ENCODE measurements at regions not wholly inside any gene's neighbourhood (a gene's known extent, or its start where the extent isn't known, plus 50 kb on each side); places are given as distances from the start of the nearest gene placed in this dataset.

DNA sequence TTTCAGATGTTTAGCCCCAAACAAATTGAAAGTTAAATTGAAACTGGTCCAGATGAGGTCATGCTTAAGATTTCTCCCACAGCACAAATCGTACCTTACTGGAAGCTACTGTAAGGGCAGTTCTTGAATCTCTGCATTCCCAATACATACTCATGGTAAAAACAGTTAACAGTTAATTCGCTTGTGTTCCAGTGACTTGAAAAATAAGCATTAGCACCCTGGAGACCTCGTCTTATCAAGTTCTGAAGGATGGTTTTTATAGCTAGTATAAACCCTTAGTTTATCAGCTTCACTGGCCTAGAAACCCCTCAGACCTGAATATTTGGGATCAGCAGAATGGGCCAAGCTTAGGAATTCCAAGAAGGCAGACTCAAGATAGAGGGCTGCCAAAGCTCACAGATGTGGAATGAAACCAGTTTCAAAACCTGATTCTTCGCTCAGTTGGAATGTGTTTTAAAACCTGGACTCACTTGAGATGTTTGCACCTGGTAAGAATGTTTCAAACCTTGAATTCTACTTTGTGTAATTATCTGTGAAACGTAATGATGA lies 103.6 kb downstream of the C9orf152 start:
- TF ChIP-seq, protein P1, sequence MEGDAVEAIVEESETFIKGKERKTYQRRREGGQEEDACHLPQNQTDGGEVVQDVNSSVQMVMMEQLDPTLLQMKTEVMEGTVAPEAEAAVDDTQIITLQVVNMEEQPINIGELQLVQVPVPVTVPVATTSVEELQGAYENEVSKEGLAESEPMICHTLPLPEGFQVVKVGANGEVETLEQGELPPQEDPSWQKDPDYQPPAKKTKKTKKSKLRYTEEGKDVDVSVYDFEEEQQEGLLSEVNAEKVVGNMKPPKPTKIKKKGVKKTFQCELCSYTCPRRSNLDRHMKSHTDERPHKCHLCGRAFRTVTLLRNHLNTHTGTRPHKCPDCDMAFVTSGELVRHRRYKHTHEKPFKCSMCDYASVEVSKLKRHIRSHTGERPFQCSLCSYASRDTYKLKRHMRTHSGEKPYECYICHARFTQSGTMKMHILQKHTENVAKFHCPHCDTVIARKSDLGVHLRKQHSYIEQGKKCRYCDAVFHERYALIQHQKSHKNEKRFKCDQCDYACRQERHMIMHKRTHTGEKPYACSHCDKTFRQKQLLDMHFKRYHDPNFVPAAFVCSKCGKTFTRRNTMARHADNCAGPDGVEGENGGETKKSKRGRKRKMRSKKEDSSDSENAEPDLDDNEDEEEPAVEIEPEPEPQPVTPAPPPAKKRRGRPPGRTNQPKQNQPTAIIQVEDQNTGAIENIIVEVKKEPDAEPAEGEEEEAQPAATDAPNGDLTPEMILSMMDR (IDR thresholded peaks at IDR 0.05) = no peak
- TF ChIP-seq POLR2A (IDR thresholded peaks at IDR 0.05) = no peak
